OCI-LY1 (cell line): ENCODE measurements at regions not wholly inside any gene's neighbourhood (a gene's known extent, or its start where the extent isn't known, plus 50 kb on each side); places are given as distances from the start of the nearest gene placed in this dataset.

Experiments used
- CTCF ChIP-seq: fragments of 200-600 bp; sonication (generic), shearing (Covaris generic); IDR thresholded peaks from 2 replicates; pipeline ENCODE4 v1.5.1; 2017; ENCODE audit warnings: mild to moderate bottlenecking, antibody characterized with exemption, low read length, moderate library complexity, mixed read lengths
- EZH2 ChIP-seq: fragments of 200-600 bp; sonication (generic), shearing (Covaris generic); IDR thresholded peaks from 2 replicates; pipeline ENCODE4 v1.8.0; 2017; ENCODE audit warnings: borderline replicate concordance, mixed run types, mild to moderate bottlenecking, antibody characterized with exemption, low read length, moderate library complexity, mixed read lengths

- TF ChIP-seq EZH2 (no peak), CTCF (no peak)
Measured at GRCh38 chr21:19713313-19713712, 1284.9 kb upstream of the NCAM2 start.
